Endothelial cell of umbilical vein (primary cell): ENCODE measurements at regions not wholly inside any gene's neighbourhood (a gene's known extent, or its start where the extent isn't known, plus 50 kb on each side); places are given as distances from the start of the nearest gene placed in this dataset.

Experiments used
- POLR2A ChIP-seq: IDR thresholded peaks from 2 replicates; pipeline ENCODE4 v1.6.1; 2012; ENCODE audit warnings: low read depth, mild to moderate bottlenecking, control low read depth, low read length
- POLR2AphosphoS5 ChIP-seq: IDR thresholded peaks from 2 replicates; pipeline ENCODE4 v1.6.1; 2012; ENCODE audit warnings: low read depth, mild to moderate bottlenecking, control low read depth, low read length, moderate library complexity; ENCODE audit not compliant: insufficient read depth
- TF ChIP-seq, protein P1 (sequence below), 2 donors: IDR thresholded peaks; 1 replicate in 1 of 2; 2 replicates in 1 of 2; pipeline ENCODE4 v1.5.1; 2011; ENCODE audit warnings: low read length in 2 of 2, mild to moderate bottlenecking in 2 of 2, moderate library complexity in 2 of 2, control low read depth in 1 of 2, inconsistent platforms in 1 of 2, low read depth in 1 of 2; ENCODE audit not compliant: insufficient read depth in 1 of 2; ENCODE audit errors: extremely low read depth in 1 of 2
- TF ChIP-seq, protein P2 (sequence below): IDR thresholded peaks from 2 replicates; pipeline ENCODE4 v1.6.1; 2011; ENCODE audit not compliant: insufficient read depth, insufficient read length

DNA sequence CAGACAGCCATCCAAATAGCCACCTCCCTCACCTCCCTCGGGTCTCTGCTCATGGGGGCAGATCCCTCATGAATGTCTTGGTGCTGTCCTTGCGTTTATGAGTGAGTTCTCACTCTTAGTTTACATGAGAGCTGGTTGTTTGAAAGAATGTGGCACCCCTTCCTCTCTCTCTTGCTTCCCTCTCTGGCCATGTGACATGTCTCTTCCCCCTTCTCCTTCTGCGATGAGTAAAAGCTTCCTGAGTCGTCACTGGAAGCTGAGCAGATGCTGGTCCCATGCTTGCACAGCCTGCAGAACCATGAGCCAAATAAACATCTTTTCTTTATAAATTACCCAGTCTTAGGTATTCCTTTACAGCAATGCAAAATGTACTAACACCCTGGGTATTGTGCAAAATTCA, 208.7 kb downstream of the LACC1 start:
- TF ChIP-seq POLR2A (no peak), POLR2AphosphoS5 (no peak)
- TF ChIP-seq, protein P1, sequence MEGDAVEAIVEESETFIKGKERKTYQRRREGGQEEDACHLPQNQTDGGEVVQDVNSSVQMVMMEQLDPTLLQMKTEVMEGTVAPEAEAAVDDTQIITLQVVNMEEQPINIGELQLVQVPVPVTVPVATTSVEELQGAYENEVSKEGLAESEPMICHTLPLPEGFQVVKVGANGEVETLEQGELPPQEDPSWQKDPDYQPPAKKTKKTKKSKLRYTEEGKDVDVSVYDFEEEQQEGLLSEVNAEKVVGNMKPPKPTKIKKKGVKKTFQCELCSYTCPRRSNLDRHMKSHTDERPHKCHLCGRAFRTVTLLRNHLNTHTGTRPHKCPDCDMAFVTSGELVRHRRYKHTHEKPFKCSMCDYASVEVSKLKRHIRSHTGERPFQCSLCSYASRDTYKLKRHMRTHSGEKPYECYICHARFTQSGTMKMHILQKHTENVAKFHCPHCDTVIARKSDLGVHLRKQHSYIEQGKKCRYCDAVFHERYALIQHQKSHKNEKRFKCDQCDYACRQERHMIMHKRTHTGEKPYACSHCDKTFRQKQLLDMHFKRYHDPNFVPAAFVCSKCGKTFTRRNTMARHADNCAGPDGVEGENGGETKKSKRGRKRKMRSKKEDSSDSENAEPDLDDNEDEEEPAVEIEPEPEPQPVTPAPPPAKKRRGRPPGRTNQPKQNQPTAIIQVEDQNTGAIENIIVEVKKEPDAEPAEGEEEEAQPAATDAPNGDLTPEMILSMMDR (IDR thresholded peaks at IDR 0.05; ENCODE audit: extremely low read depth in 1 of 2, insufficient read depth in 1 of 2, low read depth in 1 of 2, low read length in 2 of 2), result no peak
- TF ChIP-seq, protein P2, sequence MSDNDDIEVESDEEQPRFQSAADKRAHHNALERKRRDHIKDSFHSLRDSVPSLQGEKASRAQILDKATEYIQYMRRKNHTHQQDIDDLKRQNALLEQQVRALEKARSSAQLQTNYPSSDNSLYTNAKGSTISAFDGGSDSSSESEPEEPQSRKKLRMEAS, result no peak
